Neural cell (in vitro differentiated cells): ENCODE measurements at regions not wholly inside any gene's neighbourhood (a gene's known extent, or its start where the extent isn't known, plus 50 kb on each side); places are given as distances from the start of the nearest gene placed in this dataset.

Experiments used
- H2AFZ ChIP-seq: fragments of 200-600, 300-800 bp; sonication (generic), shearing (Covaris generic); 2 replicates; pipeline ENCODE4 v1.6.0; 2014; ENCODE audit warnings: low read depth, mild to moderate bottlenecking, antibody characterized with exemption, low read length, moderate library complexity
- H3F3A ChIP-seq: fragments of 200-600 bp; shearing (Covaris generic); 2 replicates; pipeline ENCODE4 v1.6.1; 2016; ENCODE audit warnings: mild to moderate bottlenecking, moderate library complexity, mixed read lengths, antibody characterized with exemption, low read length; ENCODE audit not compliant: insufficient read depth, poor library complexity, severe bottlenecking
- H3K27ac ChIP-seq: fragments of 200-600, 300-800 bp; sonication (generic), shearing (Covaris generic); 2 replicates; pipeline ENCODE4 v1.5.1; 2014; ENCODE audit warnings: mild to moderate bottlenecking, low read length, moderate library complexity
- H3K27me3 ChIP-seq: fragments of 300-800, 200-600 bp; sonication (generic), shearing (Covaris generic); 2 replicates; pipeline ENCODE4 v1.6.0; 2014; ENCODE audit warnings: mild to moderate bottlenecking, low read depth, low read length, moderate library complexity; ENCODE audit not compliant: insufficient read depth
- H3K36me3 ChIP-seq: fragments of 300-800, 200-600 bp; sonication (generic), shearing (Covaris generic); 2 replicates; pipeline ENCODE4 v1.5.1; 2014; ENCODE audit warnings: mild to moderate bottlenecking, antibody characterized with exemption, low read length, moderate library complexity; ENCODE audit not compliant: insufficient read depth
- H3K4me2 ChIP-seq: fragments of 300-800, 200-600 bp; sonication (generic), shearing (Covaris generic); 2 replicates; pipeline ENCODE4 v1.6.0; 2014; ENCODE audit warnings: mild to moderate bottlenecking, low read length
- H3K4me3 ChIP-seq: fragments of 300-800, 200-600 bp; sonication (generic), shearing (Covaris generic); 2 replicates; pipeline ENCODE4 v1.5.1; 2014; ENCODE audit warnings: mild to moderate bottlenecking, low read length, moderate library complexity
- H3K79me2 ChIP-seq: fragments of 200-600 bp; shearing (Covaris generic); replicated peaks from 2 replicates; pipeline ENCODE4 v1.6.0; 2014; ENCODE audit warnings: mild to moderate bottlenecking, low read length, moderate library complexity; ENCODE audit not compliant: insufficient read depth
- H3K9ac ChIP-seq: fragments of 300-800, 200-600 bp; sonication (generic), shearing (Covaris generic); 2 replicates; pipeline ENCODE4 v1.6.1; 2016; ENCODE audit warnings: mild to moderate bottlenecking, low read length, mixed read lengths
- H3K9me2 ChIP-seq: fragments of 200-600 bp; shearing (Covaris generic); 2 replicates; pipeline ENCODE4 v1.6.1; 2016; ENCODE audit warnings: mild to moderate bottlenecking, low read length, mixed read lengths; ENCODE audit not compliant: insufficient read depth
- H3K9me3 ChIP-seq: fragments of 200-600, 300-800 bp; sonication (generic), shearing (Covaris generic); 2 replicates; pipeline ENCODE4 v1.6.1; 2016; ENCODE audit warnings: mild to moderate bottlenecking, mixed run types, low read length, moderate library complexity, mixed read lengths
- H4K20me1 ChIP-seq: fragments of 200-600 bp; shearing (Covaris generic); 2 replicates; pipeline ENCODE4 v1.6.1; 2016; ENCODE audit warnings: mild to moderate bottlenecking, mixed run types; ENCODE audit not compliant: insufficient read depth
- CTCF ChIP-seq: fragments of 450-650 bp; IDR thresholded peaks from 2 replicates; pipeline ENCODE4 v1.5.1; 2014; ENCODE audit warnings: antibody characterized with exemption, mild to moderate bottlenecking, moderate library complexity; ENCODE audit not compliant: poor library complexity, severe bottlenecking
- EP300 ChIP-seq: fragments of 450-650 bp; conservative IDR thresholded peaks from 2 replicates; pipeline ENCODE4 v1.6.1; 2014; ENCODE audit warnings: antibody characterized with exemption, mild to moderate bottlenecking, moderate library complexity; ENCODE audit not compliant: poor library complexity, severe bottlenecking
- EZH2 ChIP-seq: fragments of 200-600, 300-800 bp; shearing (Covaris generic), sonication (generic); IDR thresholded peaks from 2 replicates; pipeline ENCODE4 v1.6.1; 2014; ENCODE audit warnings: antibody characterized with exemption, low read length, borderline replicate concordance, mild to moderate bottlenecking; ENCODE audit not compliant: insufficient read depth, poor library complexity, severe bottlenecking
- MXI1 ChIP-seq: fragments of 450-650 bp; conservative IDR thresholded peaks from 2 replicates; pipeline ENCODE4 v1.6.1; 2014; ENCODE audit warnings: antibody characterized with exemption, mild to moderate bottlenecking; ENCODE audit not compliant: poor library complexity, severe bottlenecking
- POLR2AphosphoS5 ChIP-seq: IDR thresholded peaks from 2 replicates; pipeline ENCODE4 v1.6.1; 2012
- RAD21 ChIP-seq: fragments of 450-650 bp; conservative IDR thresholded peaks from 2 replicates; pipeline ENCODE4 v1.6.1; 2014; ENCODE audit warnings: antibody characterized with exemption, mild to moderate bottlenecking, moderate library complexity
- REST ChIP-seq: IDR thresholded peaks from 2 replicates; pipeline ENCODE4 v1.6.1; 2012; ENCODE audit warnings: borderline replicate concordance
- SMC3 ChIP-seq: fragments of 450-650 bp; conservative IDR thresholded peaks from 2 replicates; pipeline ENCODE4 v1.6.1; 2014; ENCODE audit warnings: antibody characterized with exemption, mild to moderate bottlenecking, moderate library complexity; ENCODE audit not compliant: poor library complexity
- TAF1 ChIP-seq: IDR thresholded peaks from 2 replicates; pipeline ENCODE4 v1.6.1; 2012; ENCODE audit warnings: low read depth

DNA sequence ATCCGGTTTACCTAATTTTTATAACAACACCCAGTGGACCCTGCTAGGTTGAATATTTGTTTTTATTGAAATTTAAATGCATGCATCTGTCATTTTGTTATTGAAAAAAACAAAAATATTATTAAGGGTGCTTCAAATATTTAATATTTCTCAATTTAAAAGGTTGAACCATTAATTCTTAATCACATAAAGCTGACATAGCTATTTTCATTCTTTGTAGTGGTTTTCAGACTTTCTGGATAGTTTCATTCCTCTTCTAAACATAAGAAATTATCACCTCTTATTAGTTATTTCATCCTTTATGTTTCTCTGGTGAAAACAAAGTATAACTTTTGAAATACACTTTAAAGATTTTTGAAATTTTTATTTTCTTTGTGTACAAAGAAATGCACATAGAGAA is 369.9 kb upstream of the PLSCR5 start:
- no peaks in the 10 kb centered on the region for H4K20me1 ChIP-seq
- no peaks in the 10 kb centered on the region for H3K9me2 ChIP-seq
- no peak overlapping the region for H2AFZ ChIP-seq
- no peak overlapping the region for H3K9ac ChIP-seq
- no peaks in the 10 kb centered on the region for H3K79me2 ChIP-seq
- H3K27ac ChIP-seq, result no peak overlapping the region
- H3K4me3 ChIP-seq, result no peak overlapping the region
- no peak for TF ChIP-seq SMC3
- no peak for TF ChIP-seq CTCF
- no peak for TF ChIP-seq EZH2
- TF ChIP-seq REST, result no peak
- TF ChIP-seq TAF1, result no peak
- no peak for TF ChIP-seq POLR2AphosphoS5
- no peak for TF ChIP-seq EP300
- TF ChIP-seq MXI1, result no peak
- no peak for TF ChIP-seq RAD21
- no peaks in the 10 kb centered on the region for H3K9me3 ChIP-seq
- no peak overlapping the region for H3K4me2 ChIP-seq
- no peaks in the 10 kb centered on the region for H3K36me3 ChIP-seq
- no peaks in the 10 kb centered on the region for H3K27me3 ChIP-seq
- H3F3A ChIP-seq, result no peaks in the 10 kb centered on the region

GRCh38 chr3:146974001-146974400 is 368.9 kb upstream of the PLSCR5 start:
- no peak overlapping the region for H3K4me3 ChIP-seq
- no peak overlapping the region for H2AFZ ChIP-seq
- no peaks in the 10 kb centered on the region for H3K9me3 ChIP-seq
- no peak for TF ChIP-seq SMC3
- TF ChIP-seq RAD21, result no peak
- no peak for TF ChIP-seq MXI1
- no peak for TF ChIP-seq POLR2AphosphoS5
- TF ChIP-seq EP300, result no peak
- no peak for TF ChIP-seq EZH2
- no peak for TF ChIP-seq CTCF
- TF ChIP-seq TAF1, result no peak
- no peak for TF ChIP-seq REST
- H3K9me2 ChIP-seq, result no peaks in the 10 kb centered on the region
- H4K20me1 ChIP-seq, result no peaks in the 10 kb centered on the region
- H3K27ac ChIP-seq, result no peak overlapping the region
- no peaks in the 10 kb centered on the region for H3K36me3 ChIP-seq
- no peaks in the 10 kb centered on the region for H3K27me3 ChIP-seq
- no peak overlapping the region for H3K4me2 ChIP-seq
- no peak overlapping the region for H3K9ac ChIP-seq
- no peaks in the 10 kb centered on the region for H3K79me2 ChIP-seq
- H3F3A ChIP-seq, result no peaks in the 10 kb centered on the region
